Adipocyte (in vitro differentiated cells): ENCODE measurements at regions not wholly inside any gene's neighbourhood (a gene's known extent, or its start where the extent isn't known, plus 50 kb on each side); places are given as distances from the start of the nearest gene placed in this dataset.
A peak's percentile ranks its signal among the peaks of the same experiment; 100 is the strongest.
"Not testable (repeated sequence)": the region's sequence is repeated elsewhere in the genome, so short reads cannot be mapped to it uniquely, and the experiment has no call there.

Experiments used
- DNase-seq: peaks from one replicate; pipeline ENCODE4 v3.0.0-alpha.2; 2015; ENCODE audit warnings: low read depth
- H3K27me3 ChIP-seq: replicated peaks from 2 replicates; pipeline ENCODE4 v1.7.0; 2013; ENCODE audit warnings: mild to moderate bottlenecking, low read length, moderate library complexity; ENCODE audit not compliant: control insufficient read depth, insufficient read depth
- H3K36me3 ChIP-seq: 2 replicates; pipeline ENCODE4 v1.7.0; 2013; ENCODE audit warnings: low read length, mild to moderate bottlenecking, moderate library complexity; ENCODE audit not compliant: control insufficient read depth, insufficient read depth, severe bottlenecking
- H3K4me1 ChIP-seq: 2 replicates; pipeline ENCODE4 v1.7.0; 2013; ENCODE audit warnings: mild to moderate bottlenecking, low read length, moderate library complexity; ENCODE audit not compliant: control insufficient read depth, insufficient read depth
- H3K4me3 ChIP-seq: 2 replicates; pipeline ENCODE4 v1.7.0; 2013; ENCODE audit warnings: mild to moderate bottlenecking, low read length, moderate library complexity
- H3K9ac ChIP-seq: 2 replicates; pipeline ENCODE4 v1.7.0; 2013; ENCODE audit warnings: mild to moderate bottlenecking, low read length, moderate library complexity
- H3K9me3 ChIP-seq: 2 replicates; pipeline ENCODE4 v1.7.0; 2013; ENCODE audit warnings: mild to moderate bottlenecking, low read length, moderate library complexity; ENCODE audit not compliant: control insufficient read depth

DNA sequence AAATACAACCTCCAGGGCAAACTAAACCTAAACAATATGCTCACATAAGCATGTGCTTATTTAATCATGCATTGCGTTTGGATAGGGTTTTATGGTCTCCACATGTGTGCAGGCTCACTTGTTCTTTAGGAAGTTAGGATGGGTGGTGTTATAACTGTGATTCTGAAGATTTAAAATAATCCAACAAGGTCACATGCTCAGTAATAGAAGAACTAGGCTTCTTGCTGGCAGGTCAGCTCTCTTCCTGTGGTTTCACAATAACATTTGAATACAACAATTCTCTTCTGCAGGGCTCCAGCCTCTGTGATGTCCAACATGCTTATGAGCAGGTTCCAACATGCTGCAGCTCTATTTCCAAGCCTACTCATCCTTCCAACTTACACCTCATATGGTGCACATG is 84.0 kb downstream of the MYL12B start:
- DNase-seq, result peak; percentile 39
- H3K9me3 ChIP-seq, result no peaks in the 10 kb centered on the region
- no peaks in the 10 kb centered on the region for H3K36me3 ChIP-seq
- peaks cover 14% of the 10 kb centered on the region for H3K4me1 ChIP-seq
- H3K27me3 ChIP-seq, result no peaks in the 10 kb centered on the region
- no peak overlapping the region for H3K4me3 ChIP-seq
- no peak overlapping the region for H3K9ac ChIP-seq

DNA sequence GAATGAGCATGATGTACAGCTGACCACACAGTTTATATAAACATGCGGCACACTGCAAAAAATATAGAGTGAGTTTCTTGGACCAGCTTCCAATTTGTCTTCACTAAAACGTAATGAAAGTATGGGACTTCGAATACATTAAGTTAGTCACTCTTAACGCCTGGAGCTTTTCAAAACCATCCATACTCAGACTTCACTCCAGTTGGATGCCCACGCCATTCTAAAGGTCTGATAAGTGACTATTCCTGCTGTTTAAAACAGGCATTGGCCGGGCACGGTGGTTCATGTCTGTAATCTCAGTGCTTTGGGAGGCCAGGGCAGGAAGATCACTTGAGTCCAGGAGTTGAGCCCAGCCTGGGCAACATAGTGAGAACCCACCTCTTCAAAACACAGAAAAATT is 84.6 kb downstream of the MYL12B start:
- peak; percentile 38 for DNase-seq
- H3K36me3 ChIP-seq, result no peaks in the 10 kb centered on the region
- no peaks in the 10 kb centered on the region for H3K9me3 ChIP-seq
- peaks cover 14% of the 10 kb centered on the region for H3K4me1 ChIP-seq
- no peak overlapping the region for H3K9ac ChIP-seq
- no peaks in the 10 kb centered on the region for H3K27me3 ChIP-seq
- no peak overlapping the region for H3K4me3 ChIP-seq

DNA sequence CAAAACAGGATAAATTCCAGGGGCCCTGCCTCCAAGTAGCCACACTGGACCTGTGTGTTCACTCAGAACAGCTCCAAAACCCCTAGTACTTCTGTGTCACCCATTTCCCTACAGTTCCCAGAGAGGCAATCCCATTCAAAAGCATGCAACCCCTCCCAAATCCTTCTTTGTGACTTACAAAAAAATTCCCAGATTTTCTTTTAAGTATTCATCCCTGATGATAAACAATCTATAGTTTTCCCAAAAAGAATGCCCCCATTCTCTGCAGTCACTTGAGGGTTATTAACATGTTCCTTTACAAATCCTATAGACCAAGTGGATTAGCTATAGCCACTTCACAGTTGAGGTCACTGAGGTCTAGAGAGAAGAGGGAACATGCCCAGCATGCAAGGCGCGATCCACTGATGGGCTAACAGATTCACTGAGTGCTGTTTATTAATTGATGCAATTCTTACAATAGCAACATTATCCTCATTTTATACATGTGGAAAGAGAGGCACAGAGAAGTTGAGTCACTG is 85.4 kb downstream of the MYL12B start:
- no peak for DNase-seq
- Histone ChIP-seq H3K4me3 (no peak overlapping the region), H3K27me3 (no peaks in the 10 kb centered on the region), H3K4me1 (peaks cover 14% of the 10 kb centered on the region), H3K9me3 (no peaks in the 10 kb centered on the region), H3K36me3 (no peaks in the 10 kb centered on the region), H3K9ac (no peak overlapping the region)

DNA sequence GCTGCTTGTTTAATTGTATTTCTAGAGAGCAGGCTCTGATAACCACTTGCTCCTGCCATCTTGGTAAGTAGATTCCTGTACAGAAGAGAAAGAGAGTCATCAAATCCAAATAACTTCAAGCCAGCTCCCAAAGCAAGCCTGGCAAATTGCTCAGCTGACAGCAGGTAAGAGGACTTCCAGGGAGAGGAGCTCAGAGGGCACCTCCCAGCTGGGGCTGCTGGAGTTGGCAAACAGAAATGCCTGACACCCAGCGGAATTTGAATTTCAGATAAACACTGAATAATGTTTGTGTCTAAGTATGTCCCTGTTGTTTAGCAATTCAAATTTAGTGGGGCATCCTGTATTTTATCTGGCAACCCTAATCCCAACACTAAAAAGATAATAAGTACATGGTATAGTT is 86.2 kb downstream of the MYL12B start:
- no peaks in the 10 kb centered on the region for H3K27me3 ChIP-seq
- no peak overlapping the region for H3K9ac ChIP-seq
- DNase-seq, result no peak
- H3K4me3 ChIP-seq, result no peak overlapping the region
- no peaks in the 10 kb centered on the region for H3K9me3 ChIP-seq
- peaks cover 14% of the 10 kb centered on the region for H3K4me1 ChIP-seq
- H3K36me3 ChIP-seq, result no peaks in the 10 kb centered on the region

DNA sequence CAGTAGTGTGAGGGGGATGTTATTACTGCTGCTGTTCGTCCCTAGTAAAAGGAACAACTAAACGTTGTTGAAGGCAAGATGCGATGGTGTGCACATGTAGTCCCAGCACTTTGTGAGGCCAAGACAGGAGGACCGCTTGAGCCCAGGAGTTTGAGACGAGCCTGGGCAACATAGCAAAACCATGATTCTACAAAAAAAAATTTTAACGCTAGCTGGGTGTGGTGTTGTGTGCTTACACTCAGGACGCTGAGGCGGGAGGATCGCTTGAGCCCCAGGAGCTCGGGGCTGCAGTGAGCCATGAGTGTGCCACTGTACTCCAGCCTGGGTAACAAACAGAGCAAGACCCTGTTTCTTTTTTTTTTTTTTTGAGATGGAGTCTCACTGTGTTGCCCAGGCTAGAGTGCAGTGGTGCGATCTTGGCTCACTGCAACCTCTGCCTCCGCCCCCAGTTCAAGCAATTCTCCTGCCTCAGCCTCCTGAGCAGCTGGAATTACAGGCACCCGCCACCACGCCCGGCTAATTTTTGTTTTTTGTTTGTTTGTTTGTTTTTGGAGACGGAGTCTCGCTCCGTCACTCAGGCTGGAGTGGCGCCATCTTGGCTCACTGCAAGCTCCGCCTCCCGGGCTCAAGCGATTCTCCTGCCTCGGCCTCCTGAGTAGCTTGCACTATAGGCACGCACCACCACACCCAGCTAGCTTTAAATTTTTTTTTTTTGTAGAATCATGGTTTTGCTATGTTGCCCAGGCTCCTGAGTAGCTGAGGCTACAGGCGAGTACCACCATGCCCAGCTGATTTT is 87.3 kb downstream of the MYL12B start:
- not testable (repeated sequence) for H3K27me3 ChIP-seq, H3K4me3 ChIP-seq, H3K9me3 ChIP-seq, H3K36me3 ChIP-seq, DNase-seq, H3K9ac ChIP-seq
- peaks cover 14% of the 10 kb centered on the region for H3K4me1 ChIP-seq

DNA sequence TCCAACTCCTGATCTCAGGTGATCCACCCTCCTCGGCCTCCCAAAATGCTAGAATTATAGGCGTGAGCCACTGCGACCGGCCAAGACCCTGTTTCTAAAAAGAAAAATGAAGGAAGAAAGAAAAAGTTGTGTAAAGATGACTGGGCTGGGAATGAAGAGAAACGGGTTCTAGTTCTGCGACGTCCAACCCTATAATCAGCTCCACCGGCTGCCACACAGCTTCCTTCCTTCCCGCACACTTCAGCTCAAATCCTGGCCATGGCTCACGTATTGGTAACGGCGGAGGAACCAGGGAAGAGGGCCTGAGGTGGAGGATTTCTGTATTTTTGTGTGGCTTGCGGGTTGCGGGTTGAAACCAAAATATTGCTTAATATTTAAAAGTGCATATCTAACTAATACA is 88.1 kb downstream of the MYL12B start:
- peaks cover 13% of the 10 kb centered on the region for H3K4me1 ChIP-seq
- H3K36me3 ChIP-seq, result no peaks in the 10 kb centered on the region
- no peak overlapping the region for H3K9ac ChIP-seq
- no peaks in the 10 kb centered on the region for H3K27me3 ChIP-seq
- no peaks in the 10 kb centered on the region for H3K9me3 ChIP-seq
- no peak overlapping the region for H3K4me3 ChIP-seq
- DNase-seq, result no peak

DNA sequence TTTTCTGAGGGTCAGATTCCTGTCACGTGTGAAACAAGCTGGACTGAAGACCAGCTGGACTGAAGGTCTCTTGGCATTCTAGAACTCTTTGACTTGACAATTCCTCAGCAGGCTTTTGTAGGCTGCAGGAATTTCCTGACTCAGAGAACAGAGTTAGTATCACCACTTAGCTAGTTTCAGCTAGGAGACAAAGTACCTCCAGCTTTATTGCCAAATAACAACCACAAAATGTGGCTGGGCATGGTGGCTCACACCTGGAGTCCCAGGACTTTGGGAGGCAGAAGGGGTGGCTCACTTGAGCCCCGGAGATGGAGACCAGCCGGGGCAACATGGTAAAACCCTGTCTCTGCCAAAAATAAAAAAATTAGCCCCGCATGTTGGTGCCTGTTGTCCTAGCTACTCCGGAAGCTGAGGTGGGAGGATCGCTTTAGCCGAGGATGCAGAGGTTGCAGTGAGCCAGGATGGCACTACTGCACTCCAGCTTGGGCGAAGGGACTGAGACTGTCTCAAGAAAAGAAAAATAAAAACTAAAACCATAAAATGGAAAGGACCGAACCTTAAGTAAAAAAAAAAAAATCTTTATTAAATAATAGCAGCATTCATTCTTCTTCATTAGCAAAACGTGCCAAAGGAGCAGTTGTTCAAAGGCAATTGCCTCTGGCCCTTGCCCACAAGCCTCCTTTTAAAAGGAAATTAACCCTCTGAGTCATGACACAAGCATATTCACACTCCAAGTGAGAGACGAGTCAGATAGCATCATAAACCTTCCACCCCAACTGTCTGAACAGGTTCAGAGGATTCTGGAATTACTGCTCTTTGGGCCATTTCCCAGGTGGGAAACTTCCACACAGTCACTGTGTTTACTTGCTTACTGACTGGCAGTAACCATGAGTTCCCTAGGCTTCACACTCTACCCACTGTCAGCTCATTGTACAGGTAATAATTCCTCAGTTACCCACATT is 88.9 kb downstream of the MYL12B start:
- H3K36me3 ChIP-seq, result no peaks in the 10 kb centered on the region
- no peak overlapping the region for H3K4me3 ChIP-seq
- no peak for DNase-seq
- H3K27me3 ChIP-seq, result no peaks in the 10 kb centered on the region
- H3K9me3 ChIP-seq, result no peaks in the 10 kb centered on the region
- peaks cover 5% of the 10 kb centered on the region for H3K4me1 ChIP-seq
- H3K9ac ChIP-seq, result no peak overlapping the region

DNA sequence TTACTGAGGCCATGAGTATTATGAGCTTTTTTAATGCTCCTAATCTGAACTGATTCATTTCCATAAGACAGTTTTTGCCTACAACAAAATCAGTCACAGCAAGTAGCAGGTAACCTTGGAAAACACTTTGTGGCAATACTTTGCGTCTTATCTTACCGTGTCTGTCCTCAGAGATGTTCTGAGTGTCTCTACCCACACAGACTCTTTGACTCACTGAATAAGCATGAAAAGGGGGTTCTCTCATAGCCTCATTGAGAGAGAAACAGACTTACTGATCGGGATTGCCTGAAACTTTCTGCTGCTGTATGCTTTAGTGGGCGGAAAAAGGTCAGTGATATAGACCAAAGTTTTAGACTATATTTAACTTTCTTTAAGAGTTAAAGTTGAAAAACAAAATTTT is 92.6 kb downstream of the MYL12B start:
- Histone ChIP-seq H3K4me1 (no peaks in the 10 kb centered on the region), H3K36me3 (no peaks in the 10 kb centered on the region), H3K9me3 (no peaks in the 10 kb centered on the region), H3K9ac (no peak overlapping the region), H3K4me3 (no peak overlapping the region), H3K27me3 (no peaks in the 10 kb centered on the region)
- DNase-seq, result no peak

DNA sequence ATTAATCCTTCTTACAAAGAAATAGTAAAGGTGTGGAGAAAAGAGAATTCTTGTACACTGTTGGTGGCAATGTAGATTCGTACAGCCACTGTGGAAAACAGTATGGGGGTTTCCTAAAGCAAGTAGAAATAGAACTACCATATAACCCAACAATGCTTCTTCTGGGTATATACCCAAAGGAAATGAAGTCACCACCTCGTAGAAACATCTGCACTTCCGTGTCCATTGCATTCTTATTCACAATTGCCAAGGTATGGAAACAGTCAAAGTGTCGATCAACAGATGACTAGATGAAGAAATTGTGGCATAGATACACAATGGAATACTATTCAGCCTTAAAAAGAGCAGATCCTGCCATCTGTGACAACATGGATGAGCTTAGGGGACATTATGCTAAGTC is 93.4 kb upstream of the TGIF1 start:
- Histone ChIP-seq H3K9ac (no peak overlapping the region), H3K4me1 (no peaks in the 10 kb centered on the region), H3K36me3 (no peaks in the 10 kb centered on the region), H3K27me3 (no peaks in the 10 kb centered on the region), H3K4me3 (no peak overlapping the region), H3K9me3 (no peaks in the 10 kb centered on the region)
- no peak for DNase-seq

DNA sequence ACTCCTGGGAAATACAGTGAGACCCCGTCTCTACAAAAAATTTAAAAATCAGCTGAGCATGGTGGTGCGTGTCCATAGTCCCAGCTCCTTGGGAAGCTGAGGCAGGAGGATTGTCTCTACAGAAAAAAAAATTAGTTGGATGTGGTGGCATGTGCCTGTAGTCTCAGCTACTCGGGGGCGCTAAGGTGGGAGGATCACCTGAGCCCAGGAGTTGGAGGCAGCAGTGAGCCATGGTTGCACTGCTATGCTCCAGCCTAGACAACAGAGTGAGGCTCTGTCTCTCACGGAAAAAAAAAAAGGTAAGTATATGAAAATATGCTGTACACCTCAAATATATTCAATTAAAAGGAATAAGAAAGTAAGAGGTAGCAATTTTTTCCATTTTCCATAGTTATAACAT is 92.5 kb upstream of the TGIF1 start:
- DNase-seq, result no peak
- no peaks in the 10 kb centered on the region for H3K36me3 ChIP-seq

DNA sequence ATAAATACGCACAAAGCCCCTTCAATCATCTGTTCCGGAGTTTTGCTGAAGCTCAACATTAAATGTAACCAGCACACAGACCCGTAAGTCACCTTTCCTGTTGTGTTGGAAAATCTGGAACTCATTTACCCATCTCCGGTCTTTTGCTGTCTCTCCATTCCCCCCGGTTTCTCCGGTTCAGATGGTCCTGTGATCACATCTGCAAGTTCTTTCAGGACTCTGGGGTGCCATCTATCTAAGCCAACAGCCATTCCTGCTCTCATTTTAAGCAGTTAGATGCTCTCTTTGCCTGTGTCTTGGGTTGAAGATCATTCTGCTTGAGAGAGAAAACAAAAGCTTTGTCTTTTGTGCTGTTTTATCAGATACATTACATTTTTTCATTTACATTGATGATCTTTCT is 91.7 kb upstream of the TGIF1 start:
- Histone ChIP-seq H3K9me3 (no peaks in the 10 kb centered on the region), H3K9ac (no peak overlapping the region), H3K4me1 (no peaks in the 10 kb centered on the region), H3K4me3 (peak overlapping the region; percentile 42), H3K27me3 (no peaks in the 10 kb centered on the region), H3K36me3 (no peaks in the 10 kb centered on the region)
- DNase-seq, result no peak

More for the DNA sequence above, 92.5 kb upstream of the TGIF1 start:
- no peak overlapping the region for H3K4me3 ChIP-seq
- H3K9ac ChIP-seq, result no peak overlapping the region
- no peaks in the 10 kb centered on the region for H3K4me1 ChIP-seq
- no peaks in the 10 kb centered on the region for H3K9me3 ChIP-seq
- H3K27me3 ChIP-seq, result no peaks in the 10 kb centered on the region
